Esophagus (tissue), 2 donors: ENCODE measurements at regions not wholly inside any gene's neighbourhood (a gene's known extent, or its start where the extent isn't known, plus 50 kb on each side); places are given as distances from the start of the nearest gene placed in this dataset.

Experiments
- H3K27ac ChIP-seq, 2 donors: one replicate each; pipeline ENCODE4 v1.5.1; 2013; ENCODE audit warnings: low read depth in 2 of 2, mild to moderate bottlenecking in 2 of 2, inconsistent platforms in 1 of 2, low read length in 1 of 2, moderate library complexity in 1 of 2
- H3K27me3 ChIP-seq, 2 donors: one replicate each; pipeline ENCODE4 v1.6.1; 2013; ENCODE audit warnings: low read length in 2 of 2, control low read depth in 1 of 2, mild to moderate bottlenecking in 1 of 2; ENCODE audit not compliant: insufficient read depth in 2 of 2, control insufficient read depth in 1 of 2
- H3K36me3 ChIP-seq, 2 donors: one replicate each; pipeline ENCODE4 v1.6.1; 2013; ENCODE audit warnings: low read length in 1 of 2; ENCODE audit not compliant: control insufficient read depth in 2 of 2, insufficient read depth in 2 of 2
- H3K4me1 ChIP-seq, 2 donors: one replicate each; pipeline ENCODE4 v1.6.1; 2013; ENCODE audit warnings: low read length in 1 of 2; ENCODE audit not compliant: control insufficient read depth in 2 of 2, insufficient read depth in 2 of 2
- H3K4me3 ChIP-seq, 2 donors: one replicate each; pipeline ENCODE4 v1.5.1; 2013; ENCODE audit warnings: low read length in 2 of 2, mild to moderate bottlenecking in 2 of 2, low read depth in 1 of 2, moderate library complexity in 1 of 2
- H3K9me3 ChIP-seq, 2 donors: one replicate each; pipeline ENCODE4 v1.6.1; 2013; ENCODE audit warnings: mild to moderate bottlenecking in 2 of 2, low read depth in 1 of 2, low read length in 1 of 2, moderate library complexity in 1 of 2; ENCODE audit not compliant: control insufficient read depth in 2 of 2, insufficient read depth in 1 of 2
- WGBS, 2 donors: extraction: QIAGEN DNeasy Blood & Tissue Kit; methylation state at CpG; one replicate each; pipeline ENCODE4 v1.1.7; 2013; 5-methylcytosine and 5-hydroxymethylcytosine counted together
- donor health status: healthy with polysubstance abuse.
- donor health status: Bipolar disorder and iron deficiency.

GRCh38 chr16:86069736-86070298 lies 170.9 kb downstream of the IRF8 start:
- Histone ChIP-seq H3K27me3 (no peaks in the 10 kb centered on the region), H3K36me3 (no peaks in the 10 kb centered on the region), H3K27ac (no peak overlapping the region), H3K4me3 (no peak overlapping the region), H3K4me1 (no peaks in the 10 kb centered on the region), H3K9me3 (no peaks in the 10 kb centered on the region)
- 60 to 71% methylated on average over 21 of the region's 21 CpGs for WGBS, 2 donors

- WGBS, 2 donors, result 62 to 74% methylated on average over 6 of the region's 6 CpGs
- Histone ChIP-seq H3K36me3 (no peaks in the 10 kb centered on the region), H3K9me3 (no peaks in the 10 kb centered on the region), H3K27me3 (no peaks in the 10 kb centered on the region), H3K4me3 (no peak overlapping the region), H3K4me1 (no peaks in the 10 kb centered on the region), H3K27ac (no peak overlapping the region)
Observed at GRCh38 chr16:86070484-86070883, 171.5 kb downstream of the IRF8 start.

GRCh38 chr16:86070971-86071370 lies 172.0 kb downstream of the IRF8 start:
- Histone ChIP-seq H3K27me3 (no peaks in the 10 kb centered on the region), H3K36me3 (no peaks in the 10 kb centered on the region), H3K9me3 (no peaks in the 10 kb centered on the region), H3K27ac (no peak overlapping the region), H3K4me3 (no peak overlapping the region), H3K4me1 (no peaks in the 10 kb centered on the region)
- WGBS, 2 donors, result 83% methylated on average over 7 of the region's 7 CpGs

- Histone ChIP-seq H3K27me3 (no peaks in the 10 kb centered on the region), H3K4me3 (no peak overlapping the region), H3K4me1 (no peaks in the 10 kb centered on the region), H3K9me3 (no peaks in the 10 kb centered on the region), H3K36me3 (no peaks in the 10 kb centered on the region), H3K27ac (no peak overlapping the region)
- WGBS, 2 donors, result 77% methylated on average over 12 of the region's 12 CpGs
Observed at GRCh38 chr16:86071611-86072240, 172.8 kb downstream of the IRF8 start.

GRCh38 chr16:86072328-86073102 lies 173.6 kb downstream of the IRF8 start:
- 47% methylated on average over 21 of the region's 21 CpGs for WGBS, 2 donors
- Histone ChIP-seq H3K4me1 (no peaks in the 10 kb centered on the region), H3K36me3 (no peaks in the 10 kb centered on the region), H3K4me3 (no peak overlapping the region), H3K9me3 (no peaks in the 10 kb centered on the region), H3K27ac (no peak overlapping the region), H3K27me3 (no peaks in the 10 kb centered on the region)

GRCh38 chr16:86073103-86073625 lies 174.2 kb downstream of the IRF8 start:
- Histone ChIP-seq H3K4me3 (no peak overlapping the region), H3K27me3 (no peaks in the 10 kb centered on the region), H3K36me3 (no peaks in the 10 kb centered on the region), H3K27ac (no peak overlapping the region), H3K9me3 (no peaks in the 10 kb centered on the region), H3K4me1 (peaks cover 0 to 3% of the 10 kb centered on the region in 2 donors)
- WGBS, 2 donors, result 58 to 64% methylated on average over 11 of the region's 11 CpGs

- no peaks in the 10 kb centered on the region for H3K27me3 ChIP-seq
- WGBS, 2 donors, result 80 to 84% methylated on average over 9 of the region's 9 CpGs
Observed at GRCh38 chr16:86073763-86074493, 175.0 kb downstream of the IRF8 start.

GRCh38 chr16:86074651-86075487 lies 175.9 kb downstream of the IRF8 start:
- no peak overlapping the region for H3K27ac ChIP-seq

More at GRCh38 chr16:86073763-86074493, 175.0 kb downstream of the IRF8 start:
- H3K36me3 ChIP-seq, result no peaks in the 10 kb centered on the region
- H3K27ac ChIP-seq, result no peak overlapping the region
- H3K4me1 ChIP-seq, result peaks cover 0 to 3% of the 10 kb centered on the region in 2 donors
- no peak overlapping the region for H3K4me3 ChIP-seq
- no peaks in the 10 kb centered on the region for H3K9me3 ChIP-seq

GRCh38 chr16:86075488-86075785 lies 176.5 kb downstream of the IRF8 start:
- Histone ChIP-seq H3K4me3 (no peak overlapping the region), H3K9me3 (no peaks in the 10 kb centered on the region), H3K27ac (no peak overlapping the region), H3K36me3 (no peaks in the 10 kb centered on the region), H3K27me3 (no peaks in the 10 kb centered on the region), H3K4me1 (peaks cover 0 to 3% of the 10 kb centered on the region in 2 donors)
- WGBS, 2 donors, result 58 to 78% methylated on average over 2 of the region's 2 CpGs

More at GRCh38 chr16:86074651-86075487, 175.9 kb downstream of the IRF8 start:
- WGBS, 2 donors, result 52 to 57% methylated on average over 20 of the region's 20 CpGs
- H3K4me1 ChIP-seq, result peaks cover 0 to 3% of the 10 kb centered on the region in 2 donors
- no peaks in the 10 kb centered on the region for H3K36me3 ChIP-seq
- no peaks in the 10 kb centered on the region for H3K9me3 ChIP-seq
- H3K4me3 ChIP-seq, result no peak overlapping the region
- H3K27me3 ChIP-seq, result no peaks in the 10 kb centered on the region
